ENCODE measurements at regions not wholly inside any gene's neighbourhood (a gene's known extent, or its start where the extent isn't known, plus 50 kb on each side); places are given as distances from the start of the nearest gene placed in this dataset.

DNA sequence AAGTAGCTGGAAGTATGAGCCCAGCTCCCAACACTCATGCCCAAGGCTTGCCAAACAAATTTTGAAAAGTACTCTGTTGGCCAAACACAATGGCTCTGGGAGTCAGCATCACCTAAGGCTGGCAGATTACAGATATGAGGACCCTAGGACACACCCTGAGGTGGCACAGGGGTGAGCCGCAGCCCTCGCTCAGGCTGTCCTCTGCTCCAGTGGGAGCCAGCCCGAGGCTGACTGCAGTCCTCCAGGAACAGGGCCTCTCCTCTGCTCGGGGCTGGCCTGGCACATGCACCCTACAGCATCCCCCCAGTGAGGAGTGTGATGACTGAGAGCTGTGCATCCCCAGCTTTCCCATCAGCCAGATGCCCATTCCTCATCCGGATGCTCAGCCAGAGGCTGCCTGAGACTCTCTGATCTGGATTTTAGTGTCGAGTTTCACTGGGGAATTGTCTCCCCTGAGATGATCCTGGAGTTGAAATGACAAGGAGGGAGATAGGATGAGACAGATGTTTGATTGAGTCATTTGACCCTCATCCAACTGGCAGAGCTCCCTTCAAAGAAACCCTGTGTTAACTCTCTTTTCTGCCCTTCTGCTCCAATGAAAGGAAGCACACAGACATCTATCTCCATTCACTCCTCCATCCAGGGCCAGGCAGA lies 269.3 kb upstream of the NCKAP5 start:
- Histone ChIP-seq H3K9me3 (no peaks in the 10 kb centered on the region), H3K36me3 (no peaks in the 10 kb centered on the region), H3K4me3 (replicated peaks in 1 of 3) (no peak overlapping the region), H3K27me3 (no peaks in the 10 kb centered on the region), H3K4me1 (no peaks in the 10 kb centered on the region), H3K27ac (no peak overlapping the region)
- TF ChIP-seq POLR2A (IDR thresholded peaks at IDR 0.05): no peak
- TF ChIP-seq, protein P1, sequence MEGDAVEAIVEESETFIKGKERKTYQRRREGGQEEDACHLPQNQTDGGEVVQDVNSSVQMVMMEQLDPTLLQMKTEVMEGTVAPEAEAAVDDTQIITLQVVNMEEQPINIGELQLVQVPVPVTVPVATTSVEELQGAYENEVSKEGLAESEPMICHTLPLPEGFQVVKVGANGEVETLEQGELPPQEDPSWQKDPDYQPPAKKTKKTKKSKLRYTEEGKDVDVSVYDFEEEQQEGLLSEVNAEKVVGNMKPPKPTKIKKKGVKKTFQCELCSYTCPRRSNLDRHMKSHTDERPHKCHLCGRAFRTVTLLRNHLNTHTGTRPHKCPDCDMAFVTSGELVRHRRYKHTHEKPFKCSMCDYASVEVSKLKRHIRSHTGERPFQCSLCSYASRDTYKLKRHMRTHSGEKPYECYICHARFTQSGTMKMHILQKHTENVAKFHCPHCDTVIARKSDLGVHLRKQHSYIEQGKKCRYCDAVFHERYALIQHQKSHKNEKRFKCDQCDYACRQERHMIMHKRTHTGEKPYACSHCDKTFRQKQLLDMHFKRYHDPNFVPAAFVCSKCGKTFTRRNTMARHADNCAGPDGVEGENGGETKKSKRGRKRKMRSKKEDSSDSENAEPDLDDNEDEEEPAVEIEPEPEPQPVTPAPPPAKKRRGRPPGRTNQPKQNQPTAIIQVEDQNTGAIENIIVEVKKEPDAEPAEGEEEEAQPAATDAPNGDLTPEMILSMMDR (IDR thresholded peaks at IDR 0.05): no peak
- DNase-seq: no peak
- 90 to 93% methylated on average over 3 to 6 of the region's 6 CpGs for WGBS, 2 donors
- intact Hi-C loops (cut with DNase I): no loop called here

DNA sequence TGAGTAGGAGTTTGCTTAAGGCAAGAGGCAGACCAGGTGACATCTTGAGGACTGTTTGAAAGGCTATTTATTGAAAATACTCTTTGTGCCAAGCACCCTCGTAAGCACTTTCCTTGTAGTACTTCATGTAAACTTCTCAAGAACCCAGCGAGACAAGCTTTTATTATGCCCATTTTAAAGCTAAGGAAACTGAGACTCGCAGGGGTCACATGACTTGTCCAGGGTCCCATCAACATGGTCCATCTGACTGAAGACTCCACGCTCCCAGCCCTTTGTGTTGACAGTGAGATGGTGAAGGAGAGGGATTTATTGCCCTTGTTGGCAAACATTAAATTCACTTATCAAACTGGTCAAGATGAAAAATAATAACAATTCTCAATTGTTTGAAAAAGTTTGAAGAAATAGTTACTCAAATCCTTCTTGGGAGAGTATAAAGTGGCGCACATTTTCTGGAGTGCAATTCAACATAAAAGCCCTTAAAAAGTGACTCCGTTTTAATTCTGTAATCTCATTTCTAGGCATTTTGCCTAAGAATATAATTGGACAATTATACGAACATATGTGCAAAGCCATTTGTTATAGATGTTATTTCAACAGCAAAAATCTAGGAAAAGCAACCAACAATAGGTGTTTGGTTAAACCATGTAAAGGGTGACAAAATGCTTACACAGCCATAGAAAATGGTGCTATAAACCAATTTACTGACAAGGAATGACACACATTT lies 270.5 kb upstream of the NCKAP5 start:
- H3K36me3 ChIP-seq: no peaks in the 10 kb centered on the region
- intact Hi-C loops (cut with DNase I): no loop called here
- H3K27ac ChIP-seq: no peak overlapping the region
- no peak overlapping the region for H3K4me3 ChIP-seq (replicated peaks in 1 of 3)
- 68 to 74% methylated on average over 7 of the region's 7 CpGs for WGBS, 2 donors
- H3K27me3 ChIP-seq: no peaks in the 10 kb centered on the region
- no peaks in the 10 kb centered on the region for H3K4me1 ChIP-seq
- no peak for DNase-seq
- TF ChIP-seq POLR2A (IDR thresholded peaks at IDR 0.05): no peak
- TF ChIP-seq, protein P1 (IDR thresholded peaks at IDR 0.05): no peak
- no peaks in the 10 kb centered on the region for H3K9me3 ChIP-seq

DNA sequence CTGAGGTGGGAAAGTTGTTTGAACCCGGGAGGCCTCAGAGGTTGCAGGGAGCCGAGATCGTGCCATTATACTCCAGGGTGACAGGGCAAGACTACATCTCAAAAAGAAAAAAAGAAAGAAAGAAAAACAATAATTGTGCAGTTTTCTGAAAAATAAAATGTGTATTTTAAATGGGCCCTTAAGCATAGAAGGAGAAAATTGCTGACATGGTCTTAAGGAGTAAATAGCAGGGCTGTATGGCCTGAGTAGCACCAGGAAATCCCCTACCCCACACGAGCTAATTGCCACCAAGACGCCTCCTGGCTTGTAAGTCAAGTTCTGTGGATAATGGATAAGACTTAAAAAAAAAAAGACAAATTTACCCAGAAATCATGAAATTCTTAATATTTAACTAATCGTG lies 271.4 kb upstream of the NCKAP5 start:
- no peaks in the 10 kb centered on the region for H3K27me3 ChIP-seq
- H3K4me3 ChIP-seq (replicated peaks in 1 of 3): no peak overlapping the region
- H3K36me3 ChIP-seq: no peaks in the 10 kb centered on the region
- 91 to 96% methylated on average over 6 of the region's 6 CpGs for WGBS, 2 donors
- no peak for DNase-seq
- TF ChIP-seq, protein P1 (IDR thresholded peaks at IDR 0.05): no peak
- no peak for TF ChIP-seq POLR2A (IDR thresholded peaks at IDR 0.05)
- no peak overlapping the region for H3K27ac ChIP-seq
- intact Hi-C loops (cut with DNase I): no loop called here
- H3K9me3 ChIP-seq: no peaks in the 10 kb centered on the region
- H3K4me1 ChIP-seq: peaks cover 0 to 3% of the 10 kb centered on the region in 2 donors

DNA sequence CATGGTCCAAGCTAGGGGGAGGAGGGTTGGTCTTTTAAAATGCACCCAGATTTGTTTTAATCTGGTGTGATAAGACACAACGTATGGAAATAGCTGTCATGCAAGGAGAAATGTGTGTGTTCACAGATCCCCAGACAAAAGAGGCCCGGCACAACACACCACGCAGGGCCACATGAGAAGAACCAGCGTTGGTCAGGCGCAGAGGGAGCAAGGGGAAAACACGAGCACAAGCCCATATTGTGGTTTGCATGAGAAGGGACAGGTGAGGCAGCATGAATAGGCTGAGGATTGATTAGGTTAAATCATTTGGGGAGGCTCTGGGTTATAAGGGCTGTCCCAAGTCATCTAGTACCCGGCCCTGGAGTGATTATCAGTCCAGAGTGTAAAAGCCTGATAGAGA lies 272.5 kb upstream of the NCKAP5 start:
- intact Hi-C loops (cut with DNase I): no loop called here

More for the DNA sequence above, 272.5 kb upstream of the NCKAP5 start:
- Histone ChIP-seq H3K27ac (no peak overlapping the region), H3K4me1 (peaks cover 0 to 3% of the 10 kb centered on the region in 2 donors), H3K4me3 (replicated peaks in 1 of 3) (no peak overlapping the region), H3K9me3 (no peaks in the 10 kb centered on the region), H3K36me3 (no peaks in the 10 kb centered on the region), H3K27me3 (no peaks in the 10 kb centered on the region)
- DNase-seq: no peak
- WGBS, 2 donors: 84 to 86% methylated on average over 7 of the region's 7 CpGs
- TF ChIP-seq, protein P1 (IDR thresholded peaks at IDR 0.05): no peak
- no peak for TF ChIP-seq POLR2A (IDR thresholded peaks at IDR 0.05)
